ENCODE measurements at regions not wholly inside any gene's neighbourhood (a gene's known extent, or its start where the extent isn't known, plus 50 kb on each side); places are given as distances from the start of the nearest gene placed in this dataset.

- no peak overlapping the region for H3K27ac ChIP-seq
- H3K27me3 ChIP-seq = no peaks in the 10 kb centered on the region
- intact Hi-C loops (cut with DNase I; ENCODE audit: low total_unique reads) = no loop called here
- H3K36me3 ChIP-seq = no peaks in the 10 kb centered on the region
- 77 to 86% (median 81%) methylated on average over 4 of the region's 4 CpGs for WGBS, 5 donors
- no peaks in the 10 kb centered on the region for H3K4me1 ChIP-seq
- DNase-seq = no peak
- H3K9me3 ChIP-seq = no peaks in the 10 kb centered on the region
- no peak overlapping the region for H3K4me3 ChIP-seq
- TF ChIP-seq POLR2AphosphoS5 (IDR thresholded peaks at IDR 0.05) = no peak
- no peak for TF ChIP-seq POLR2A (IDR thresholded peaks at IDR 0.05)
- no peak for TF ChIP-seq CTCF (IDR thresholded peaks at IDR 0.05)
- TF ChIP-seq EP300 (IDR thresholded peaks at IDR 0.05) = no peak
Measured at GRCh38 chr4:163618845-163619244, 124.4 kb downstream of the TMA16 start.

- no peaks in the 10 kb centered on the region for H3K9me3 ChIP-seq
- H3K4me1 ChIP-seq = no peaks in the 10 kb centered on the region
- no peak overlapping the region for H3K4me3 ChIP-seq
- TF ChIP-seq POLR2A (IDR thresholded peaks at IDR 0.05) (no peak), EP300 (IDR thresholded peaks at IDR 0.05) (no peak), POLR2AphosphoS5 (IDR thresholded peaks at IDR 0.05) (no peak), CTCF (IDR thresholded peaks at IDR 0.05) (no peak)
- intact Hi-C loops (cut with DNase I; ENCODE audit: low total_unique reads) = no loop called here
- H3K36me3 ChIP-seq = no peaks in the 10 kb centered on the region
- DNase-seq = no peak
- H3K27me3 ChIP-seq = no peaks in the 10 kb centered on the region
- no peak overlapping the region for H3K27ac ChIP-seq
- WGBS, 5 donors = 70 to 83% (median 77%) methylated on average over 2 of the region's 2 CpGs
Measured at GRCh38 chr4:163620738-163621137, 126.2 kb downstream of the TMA16 start.

- Histone ChIP-seq H3K9me3 (no peaks in the 10 kb centered on the region), H3K4me3 (no peak overlapping the region), H3K36me3 (no peaks in the 10 kb centered on the region), H3K4me1 (no peaks in the 10 kb centered on the region), H3K27ac (no peak overlapping the region), H3K27me3 (no peaks in the 10 kb centered on the region)
- intact Hi-C loops (cut with DNase I; ENCODE audit: low total_unique reads) = no loop called here
- WGBS, 5 donors = 74 to 92% (median 85%) methylated on average over 2 of the region's 2 CpGs
- no peak for DNase-seq
- TF ChIP-seq CTCF (IDR thresholded peaks at IDR 0.05) = no peak
- TF ChIP-seq EP300 (IDR thresholded peaks at IDR 0.05) = no peak
- no peak for TF ChIP-seq POLR2A (IDR thresholded peaks at IDR 0.05)
- TF ChIP-seq POLR2AphosphoS5 (IDR thresholded peaks at IDR 0.05) = no peak
Measured at GRCh38 chr4:163621821-163622220, 127.3 kb downstream of the TMA16 start.

GRCh38 chr4:163622379-163623035 lies 128.0 kb downstream of the TMA16 start:
- Histone ChIP-seq H3K4me1 (no peaks in the 10 kb centered on the region), H3K36me3 (no peaks in the 10 kb centered on the region), H3K4me3 (no peak overlapping the region), H3K9me3 (no peaks in the 10 kb centered on the region), H3K27me3 (no peaks in the 10 kb centered on the region), H3K27ac (no peak overlapping the region)
- 54 to 78% (median 74%) methylated on average over 5 of the region's 5 CpGs for WGBS, 5 donors
- TF ChIP-seq POLR2A (IDR thresholded peaks at IDR 0.05) (no peak), POLR2AphosphoS5 (IDR thresholded peaks at IDR 0.05) (no peak), EP300 (IDR thresholded peaks at IDR 0.05) (no peak), CTCF (IDR thresholded peaks at IDR 0.05) (no peak)
- intact Hi-C loops (cut with DNase I; ENCODE audit: low total_unique reads) = no loop called here
- no peak for DNase-seq

Measured in stomach (tissue), 8 donors.